HG02981 (cell line): ENCODE measurements at regions not wholly inside any gene's neighbourhood (a gene's known extent, or its start where the extent isn't known, plus 50 kb on each side); places are given as distances from the start of the nearest gene placed in this dataset.
A peak's percentile ranks its signal among the peaks of the same experiment; 100 is the strongest.
"Not testable (repeated sequence)": the region's sequence is repeated elsewhere in the genome, so short reads cannot be mapped to it uniquely, and the experiment has no call there.

Source experiments
- ATAC-seq: cut with Tn5 transposase; IDR thresholded peaks from one replicate; pipeline ENCODE4 v1.9.1; 2021; ENCODE audit warnings: mild to moderate bottlenecking, moderate library complexity; ENCODE audit not compliant: unreplicated experiment

- not testable (repeated sequence) for ATAC-seq
These were observed 91.1 kb upstream of the KRAS start for GRCh38 chr12:25341877-25342276.

GRCh38 chr12:25337916-25338315, 87.2 kb upstream of the KRAS start:
- ATAC-seq: no peak

- ATAC-seq: peak; percentile 67
These were observed 81.4 kb upstream of the KRAS start for GRCh38 chr12:25332143-25332542.

GRCh38 chr12:25328072-25328712, 77.5 kb upstream of the KRAS start:
- no peak for ATAC-seq

- no peak for ATAC-seq
These were observed 76.6 kb upstream of the KRAS start for GRCh38 chr12:25327321-25327720.

GRCh38 chr12:25326326-25326725, 75.6 kb upstream of the KRAS start:
- ATAC-seq: no peak

- no peak for ATAC-seq
These were observed 74.1 kb upstream of the KRAS start for GRCh38 chr12:25324861-25325260.

- ATAC-seq: no peak
These were observed 72.9 kb upstream of the KRAS start for GRCh38 chr12:25323581-25323982.

- ATAC-seq: no peak
These were observed 72.3 kb upstream of the KRAS start for GRCh38 chr12:25322918-25323531.

- ATAC-seq: no peak
These were observed 71.6 kb upstream of the KRAS start for GRCh38 chr12:25322351-25322750.

GRCh38 chr12:25321772-25322171, 71.0 kb upstream of the KRAS start:
- ATAC-seq: no peak

GRCh38 chr12:25320123-25321006, 69.6 kb upstream of the KRAS start:
- ATAC-seq: peak; percentile 51

GRCh38 chr12:25319233-25319984, 68.7 kb upstream of the KRAS start:
- ATAC-seq: no peak

GRCh38 chr12:25317553-25317952, 66.8 kb upstream of the KRAS start:
- no peak for ATAC-seq

GRCh38 chr12:25315388-25315787, 64.7 kb upstream of the KRAS start:
- no peak for ATAC-seq

- not testable (repeated sequence) for ATAC-seq
These were observed 62.7 kb upstream of the KRAS start for GRCh38 chr12:25313266-25313990.

GRCh38 chr12:25311506-25311905, 60.8 kb upstream of the KRAS start:
- no peak for ATAC-seq

- not testable (repeated sequence) for ATAC-seq
These were observed 59.3 kb upstream of the KRAS start for GRCh38 chr12:25310071-25310470.

- ATAC-seq: no peak
These were observed 58.0 kb upstream of the KRAS start for GRCh38 chr12:25308756-25309155.

GRCh38 chr12:25307818-25308217, 57.1 kb upstream of the KRAS start:
- no peak for ATAC-seq
